ENCODE measurements at regions not wholly inside any gene's neighbourhood (a gene's known extent, or its start where the extent isn't known, plus 50 kb on each side); places are given as distances from the start of the nearest gene placed in this dataset.

DNA sequence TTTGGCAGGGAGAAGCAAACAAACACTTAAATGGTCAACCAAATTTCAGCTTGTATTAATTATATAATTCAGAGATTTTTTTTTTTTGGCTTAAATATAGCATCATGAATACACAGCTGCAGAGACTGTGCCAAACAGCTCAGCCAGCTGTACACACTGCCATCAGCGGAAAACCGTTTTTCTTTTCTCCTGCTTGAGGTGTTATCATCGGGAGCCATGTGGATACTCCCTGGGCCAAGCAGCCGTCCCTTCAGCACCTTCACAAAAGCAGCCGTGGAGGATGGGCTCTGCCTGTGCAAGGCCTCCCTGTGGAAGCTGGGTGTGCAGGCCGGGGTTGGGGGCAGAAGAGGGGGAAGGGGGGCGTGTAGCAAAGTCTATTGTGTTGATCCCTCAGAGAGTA is 85.0 kb downstream of the NUF2 start:
- no peak for DNase-seq

DNA sequence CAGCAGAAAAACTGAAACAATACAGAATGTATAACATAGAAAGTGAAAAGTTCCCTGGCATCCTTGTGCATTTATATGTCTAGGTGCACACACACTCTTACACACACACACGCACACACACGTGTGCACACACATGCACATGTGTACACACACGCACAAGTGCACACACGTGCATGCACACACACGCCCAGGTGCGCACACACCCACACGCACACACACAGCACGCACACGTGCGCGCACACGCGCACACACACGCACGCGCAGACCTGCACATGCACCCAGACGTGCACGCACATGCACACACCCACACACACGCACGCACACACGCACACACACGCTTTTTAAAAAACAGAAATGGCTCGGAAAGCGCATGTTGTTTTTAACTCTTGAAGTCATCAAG is 86.5 kb downstream of the NUF2 start:
- no peak for DNase-seq

DNA sequence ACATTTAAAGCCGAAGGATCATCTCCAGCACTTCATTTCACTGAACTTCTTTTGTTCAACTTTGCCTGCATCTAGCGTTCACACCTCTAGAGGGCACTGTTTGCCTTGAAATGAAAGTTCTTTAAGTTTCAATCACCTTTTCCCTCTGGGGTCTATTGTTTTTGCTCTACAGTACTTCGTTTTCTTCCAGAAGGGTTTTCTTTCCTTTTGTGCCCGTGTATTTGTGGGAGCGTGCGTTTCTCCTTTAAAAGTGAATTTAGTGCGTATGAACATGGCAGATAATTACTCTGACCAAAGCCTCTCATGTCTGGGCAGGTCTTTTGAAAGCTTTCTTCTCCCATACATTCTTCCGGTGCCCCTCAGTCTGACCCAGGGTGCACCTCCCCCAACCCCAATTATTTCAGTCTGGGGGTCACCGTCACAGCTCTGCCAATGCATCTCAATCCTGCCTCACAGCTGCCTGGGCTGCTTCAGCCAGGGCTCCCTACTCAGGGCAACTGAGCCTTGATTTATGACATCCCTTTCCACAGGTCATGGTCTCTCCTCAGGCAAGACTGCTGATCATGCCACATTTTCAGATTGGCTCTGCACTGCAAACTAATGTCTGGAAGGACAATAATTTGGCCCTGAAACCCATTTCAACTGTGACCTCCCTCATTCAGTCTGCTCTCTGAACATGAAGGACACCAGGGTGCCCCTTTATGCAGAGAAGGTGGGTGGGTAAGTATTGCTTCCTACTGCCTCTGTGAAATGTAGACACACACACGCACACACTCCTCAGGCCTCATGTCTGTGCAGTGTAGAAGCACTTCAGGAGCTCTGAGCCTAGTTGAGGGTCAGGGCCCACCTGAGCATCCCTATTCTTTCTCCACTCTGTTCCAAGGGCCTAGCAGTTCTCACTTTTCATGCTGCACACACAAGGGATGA is 88.6 kb downstream of the NUF2 start:
- DNase-seq = peak; percentile 46 to 59 (median 56)

DNA sequence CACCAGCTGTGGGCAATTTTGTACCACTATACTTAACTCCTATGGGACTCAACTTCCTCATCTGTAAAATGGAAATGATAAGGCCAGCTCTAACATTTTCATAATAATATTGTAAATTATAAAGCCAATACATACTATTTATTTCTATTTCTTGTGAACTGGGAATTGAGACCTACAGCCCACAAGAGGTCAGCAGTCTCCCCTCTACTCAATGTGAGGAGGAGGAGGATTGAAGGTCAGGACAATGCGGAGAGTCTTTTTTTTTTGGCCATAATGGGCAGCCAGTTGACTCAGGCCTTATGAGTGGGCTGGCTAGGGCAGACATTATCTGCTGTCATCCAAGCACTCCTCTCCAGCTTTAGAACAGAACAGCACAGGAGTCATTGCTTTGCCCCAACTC is 90.5 kb downstream of the NUF2 start:
- DNase-seq = no peak

DNA sequence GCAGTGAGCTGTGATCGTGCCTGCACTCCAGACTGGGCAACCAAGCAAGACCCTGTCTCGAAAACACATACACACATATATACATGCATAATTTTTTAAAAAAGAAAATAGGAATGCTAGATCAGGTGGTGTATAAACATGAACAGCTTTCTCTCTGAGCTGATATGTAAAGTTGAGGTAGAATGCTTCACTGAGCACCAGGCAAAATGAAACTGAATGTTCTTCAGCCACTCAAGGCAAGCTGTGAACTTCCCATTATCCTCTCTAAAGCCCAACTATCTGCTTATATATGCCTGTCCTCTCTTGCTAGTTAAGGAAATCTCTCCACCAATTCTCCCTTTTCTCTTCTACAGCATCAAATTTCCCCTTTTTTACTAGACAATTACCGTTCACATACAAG is 93.0 kb downstream of the NUF2 start:
- no peak for DNase-seq

DNA sequence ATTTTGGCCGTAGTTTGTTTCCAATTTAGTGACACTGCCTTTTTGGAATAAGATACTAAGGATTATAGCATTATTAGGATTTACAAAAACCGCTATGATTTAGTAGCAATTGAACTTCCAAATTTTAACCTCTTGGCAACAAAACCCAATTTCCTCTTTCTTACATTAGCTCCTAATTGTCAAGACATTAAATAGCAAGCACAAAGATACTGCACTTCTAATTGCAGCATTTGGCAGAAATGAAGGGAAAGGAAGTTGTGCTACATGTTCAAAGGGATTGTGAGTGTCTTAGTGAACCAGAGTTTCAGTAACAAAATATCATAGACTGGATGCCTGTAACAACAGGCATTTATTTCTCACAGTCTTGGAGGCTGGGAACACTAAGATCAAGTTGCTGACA is 99.9 kb downstream of the NUF2 start:
- DNase-seq = no peak

DNA sequence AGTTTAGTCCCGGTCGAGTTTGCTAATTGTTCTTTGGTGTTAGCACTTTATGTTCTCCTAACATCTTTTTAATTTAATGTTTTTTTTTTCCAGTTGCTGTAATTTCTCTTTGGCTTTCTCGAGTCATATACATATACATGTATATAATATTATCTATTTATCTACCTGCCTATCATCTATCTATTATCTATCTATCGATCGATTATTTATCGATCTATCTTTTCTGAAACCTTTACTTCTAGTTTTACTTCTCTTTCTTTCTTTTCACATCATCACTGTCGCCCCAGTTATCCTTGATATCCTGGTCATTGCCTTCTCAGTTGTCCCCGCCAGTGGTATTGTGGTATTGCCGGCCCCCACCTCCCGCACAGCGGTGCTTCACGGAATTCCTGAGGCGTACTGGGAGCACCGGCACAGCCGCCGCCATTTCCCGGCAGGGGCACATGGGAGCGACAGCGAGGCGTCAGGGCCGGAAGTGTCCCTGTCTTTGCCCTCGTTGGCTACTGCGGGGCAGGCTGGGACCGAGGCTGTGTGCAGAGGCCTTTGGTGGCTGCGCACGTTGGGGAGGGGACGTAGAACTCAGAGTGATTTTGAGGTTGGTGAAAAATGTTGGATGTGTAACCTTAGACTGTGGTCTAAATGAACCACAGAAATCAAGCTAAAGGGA is 101.1 kb downstream of the NUF2 start:
- no peak for DNase-seq

DNA sequence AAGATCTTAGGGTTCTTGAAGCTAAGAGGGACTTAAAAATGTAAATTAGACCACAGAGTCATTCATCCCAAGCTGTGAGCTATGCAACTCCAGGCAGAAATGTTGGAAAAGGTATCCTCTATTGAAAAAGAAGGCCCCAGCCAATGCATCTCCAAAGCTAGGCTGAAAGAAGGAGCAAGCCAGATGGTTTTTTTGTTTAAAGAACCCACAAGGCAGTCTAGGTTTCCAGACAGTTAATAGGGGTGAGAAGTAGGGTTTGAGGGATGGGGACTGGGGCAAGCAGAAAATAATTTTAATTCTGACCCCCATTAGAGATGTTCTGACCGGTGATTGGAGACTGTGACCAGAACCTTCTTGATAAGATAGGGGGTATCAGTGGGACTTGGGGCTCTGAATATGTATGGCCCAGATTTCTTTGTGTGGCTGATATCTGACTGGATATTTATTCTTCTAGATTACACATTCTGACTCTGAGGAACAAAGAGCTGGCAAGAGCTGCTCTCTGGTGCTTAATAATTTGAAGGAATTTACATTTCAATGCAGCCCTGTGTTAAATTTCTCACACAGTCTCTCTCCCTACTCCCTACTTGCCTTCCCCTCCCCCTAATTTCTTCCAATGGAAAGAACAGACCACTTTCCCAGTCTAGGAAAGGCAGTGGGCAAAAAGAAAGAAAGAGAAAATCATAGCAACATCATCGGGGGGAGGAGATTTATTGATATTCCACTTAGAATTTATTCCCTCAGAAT is 104.9 kb downstream of the NUF2 start:
- no peak for DNase-seq

DNA sequence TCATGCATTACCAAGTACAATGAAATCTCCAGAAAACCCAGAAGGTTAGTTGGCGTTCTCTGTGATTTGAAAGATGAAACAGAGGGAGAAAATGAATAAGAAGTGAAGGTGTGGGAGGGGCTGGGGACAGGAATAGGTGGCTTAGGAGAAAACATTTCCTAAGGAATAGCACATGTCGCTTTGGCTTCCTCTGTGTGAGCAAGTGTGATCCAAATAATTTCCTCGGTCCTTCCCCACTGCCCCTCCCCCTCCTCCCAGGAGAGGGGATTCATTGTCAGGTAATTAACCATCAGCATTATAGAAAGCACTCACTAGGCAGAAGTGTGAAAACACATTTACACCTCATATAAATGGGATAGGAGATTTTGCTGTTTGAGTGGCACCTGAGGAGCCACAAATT is 105.5 kb downstream of the NUF2 start:
- no peak for DNase-seq

DNA sequence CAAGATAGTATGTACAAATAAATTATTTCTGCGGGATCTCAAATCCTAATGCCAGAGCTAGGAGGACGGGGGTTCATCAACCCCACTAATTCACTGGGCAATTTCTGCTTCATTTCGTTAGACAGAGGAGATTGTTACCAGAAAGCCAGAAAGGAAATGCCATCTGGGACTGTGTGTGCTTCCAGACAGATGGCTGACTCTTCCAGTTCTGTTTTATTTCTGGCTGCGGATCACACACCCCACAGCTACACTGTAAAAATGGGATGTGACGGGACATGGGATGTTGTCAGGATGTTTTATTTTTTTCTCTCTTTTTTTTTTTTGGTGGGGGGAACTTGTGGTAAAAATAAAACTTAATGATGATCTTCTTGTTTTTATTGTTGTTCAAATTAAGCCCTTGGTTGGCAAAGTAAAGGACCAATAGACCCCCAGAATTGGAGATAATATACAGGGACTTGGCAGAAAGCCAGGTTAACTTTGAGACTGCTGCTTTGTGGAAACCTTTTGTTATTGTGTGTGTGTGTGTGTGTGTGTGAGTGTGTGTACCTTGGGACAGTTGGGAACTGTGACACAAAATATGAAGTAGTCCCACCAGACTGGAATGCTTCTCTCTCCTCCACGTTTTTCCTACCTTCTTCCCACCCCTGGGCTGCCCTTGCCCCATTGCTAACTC is 114.5 kb downstream of the NUF2 start:
- DNase-seq = no peak

DNA sequence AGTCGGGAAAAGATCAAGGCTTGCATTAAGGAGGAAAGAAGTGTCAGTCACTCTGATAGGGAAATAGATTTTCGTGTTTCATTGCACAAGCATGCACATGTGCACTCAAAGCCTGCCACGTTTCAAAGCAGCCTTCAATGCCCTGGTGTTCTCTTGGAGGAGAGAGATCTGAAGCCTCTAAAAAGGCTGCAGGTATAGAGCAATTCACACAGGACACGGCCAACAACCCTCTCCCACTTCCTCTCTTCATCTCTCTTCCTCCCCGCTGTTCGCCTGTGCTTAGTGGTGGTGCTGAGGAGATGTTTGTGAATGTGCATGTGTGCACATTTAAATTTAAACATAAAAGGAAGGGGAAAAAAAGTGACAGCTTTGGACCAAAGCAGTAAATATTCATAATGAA is 117.7 kb downstream of the NUF2 start:
- DNase-seq = no peak

DNA sequence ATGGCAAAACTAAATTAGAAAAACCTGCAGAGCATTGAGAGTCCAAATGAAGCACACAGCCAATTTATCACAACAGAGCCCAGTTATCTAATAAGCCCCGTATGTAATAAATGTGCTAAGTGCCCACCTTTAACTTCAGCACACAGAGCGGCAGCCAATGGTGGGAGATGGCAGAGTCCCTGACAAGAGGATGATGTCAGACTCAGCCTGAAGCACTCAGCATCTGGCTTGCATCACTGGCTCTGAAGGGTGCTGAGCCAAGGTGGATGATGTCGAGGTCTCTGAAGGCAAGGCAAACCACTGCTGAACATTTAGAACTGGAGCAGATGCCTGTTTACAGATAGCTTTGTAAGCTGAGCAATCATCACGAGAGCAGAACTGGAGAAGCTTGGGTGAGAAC is 118.3 kb downstream of the NUF2 start:
- DNase-seq = no peak

DNA sequence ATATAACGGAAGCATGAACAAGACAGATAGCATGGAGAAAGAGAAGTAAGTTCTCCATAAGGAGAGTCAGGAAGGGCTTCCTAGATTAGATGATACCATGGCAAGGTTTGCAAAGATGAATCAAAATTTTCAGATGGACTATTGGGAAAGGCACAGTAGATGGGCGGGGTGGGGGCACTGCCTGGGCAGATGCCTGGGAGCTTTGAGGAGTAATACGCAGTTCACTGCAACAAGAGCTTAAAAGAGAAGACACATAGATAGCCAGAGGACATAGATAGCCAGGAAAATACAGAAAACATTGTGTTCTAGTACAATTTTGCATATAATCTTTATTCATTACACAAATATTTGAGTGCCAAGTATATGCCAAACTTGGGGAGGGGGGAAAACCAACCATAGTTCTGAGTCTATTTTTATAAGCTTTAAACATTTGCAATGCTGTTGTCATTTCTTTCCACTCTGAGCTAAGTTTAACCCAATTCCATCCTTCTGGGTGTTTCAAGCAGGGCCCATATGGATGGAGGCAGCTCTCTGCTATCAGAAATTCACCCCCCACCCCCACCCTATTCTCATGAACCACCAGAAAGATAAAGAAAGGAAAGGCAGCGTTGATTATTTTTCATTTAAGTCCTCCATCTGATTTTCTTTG is 120.6 kb downstream of the NUF2 start:
- DNase-seq = no peak

DNA sequence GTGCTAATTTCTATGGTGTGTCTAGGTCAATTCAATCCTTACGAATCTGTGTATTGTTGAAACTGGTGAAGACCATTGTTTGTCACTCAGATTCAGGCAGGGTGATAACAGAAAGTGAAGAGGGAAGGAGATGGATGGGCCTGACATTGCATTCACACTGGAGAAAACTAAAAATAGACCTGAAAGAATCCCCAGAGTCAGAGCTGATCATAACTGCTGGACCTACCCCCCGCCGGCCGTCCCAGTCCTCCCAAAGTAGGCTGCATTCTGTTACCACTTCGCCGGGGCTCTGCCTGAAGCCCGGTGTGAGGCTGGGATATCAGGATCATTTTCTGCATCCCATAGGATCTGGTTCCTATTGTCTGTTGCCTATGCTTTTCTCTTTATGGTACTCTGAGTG is 121.1 kb downstream of the NUF2 start:
- DNase-seq = no peak

DNA sequence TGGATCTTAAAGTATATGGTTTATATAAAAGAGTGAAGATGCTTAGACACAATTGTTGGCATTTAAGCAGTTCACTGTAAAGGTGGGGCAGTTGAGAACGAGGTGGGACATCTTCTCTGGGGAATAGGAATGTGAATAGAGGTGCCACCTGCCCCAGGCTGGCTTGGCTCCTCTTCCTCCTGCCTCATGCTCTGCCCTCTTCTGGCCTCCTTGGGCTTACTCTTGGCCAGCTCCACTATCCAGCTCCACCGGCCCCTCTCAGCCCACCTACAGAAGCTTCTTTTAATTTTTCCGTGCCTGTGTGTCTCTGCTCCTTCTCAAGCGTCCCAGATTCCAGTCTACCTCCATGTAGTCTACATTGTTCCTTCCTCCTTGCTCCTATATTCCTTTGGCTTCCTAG is 122.1 kb downstream of the NUF2 start:
- no peak for DNase-seq

DNA sequence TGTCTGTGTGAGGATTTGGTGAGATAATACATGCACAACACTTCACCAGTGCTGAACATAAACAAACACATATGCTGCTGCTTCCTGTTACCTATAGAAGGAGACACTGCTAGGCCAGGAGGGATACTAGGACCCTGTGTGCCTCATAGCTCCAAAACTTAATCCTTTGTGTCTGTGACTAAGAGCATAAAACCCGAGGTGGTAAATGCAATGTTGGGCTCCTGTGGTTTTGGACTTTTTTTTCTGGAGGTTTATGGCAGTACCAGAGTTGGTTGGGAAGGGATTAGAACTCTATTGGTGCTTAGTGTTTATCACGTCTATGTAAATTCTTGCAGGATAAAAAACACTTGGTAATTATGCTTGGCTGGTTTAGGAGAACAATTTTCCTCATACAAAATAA is 122.9 kb downstream of the NUF2 start:
- DNase-seq = no peak

DNA sequence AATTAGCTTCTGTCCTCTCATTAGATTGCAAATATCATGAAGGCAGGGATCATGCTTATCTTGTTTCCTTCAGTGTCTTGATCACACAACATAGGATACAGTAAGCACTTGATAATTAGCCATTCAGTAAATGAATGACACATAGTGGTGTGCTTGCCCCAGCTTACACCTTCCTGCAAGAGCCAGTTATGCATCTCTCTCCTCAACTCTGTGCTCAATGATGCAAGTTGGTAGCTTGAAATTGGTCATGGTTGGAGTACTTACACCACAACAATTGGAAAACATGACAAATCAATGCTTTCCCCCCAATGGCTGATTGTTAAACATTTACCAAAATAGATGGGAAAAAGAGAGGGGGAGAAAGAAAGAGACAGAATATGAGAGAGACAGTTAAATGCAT is 129.2 kb downstream of the NUF2 start:
- DNase-seq = no peak

DNA sequence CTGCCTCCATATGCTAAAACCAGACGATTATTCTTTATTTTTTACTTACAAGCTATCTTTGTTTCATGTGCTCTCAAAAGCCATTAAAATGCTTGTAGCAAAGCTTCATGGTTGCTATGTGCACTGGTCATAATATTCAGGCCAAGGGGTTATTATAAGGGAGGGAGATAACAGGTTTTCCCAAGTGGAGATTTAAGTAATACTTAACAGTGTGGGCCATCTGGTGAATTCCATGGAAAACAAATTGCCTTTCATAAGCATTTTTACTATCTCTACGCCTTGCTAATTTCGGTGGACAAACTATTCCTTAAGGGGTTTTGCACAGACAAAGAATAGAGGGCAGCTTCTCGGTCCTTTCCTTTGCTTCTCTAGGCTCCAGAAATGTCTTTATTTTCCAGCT is 137.8 kb downstream of the NUF2 start:
- DNase-seq = no peak

DNA sequence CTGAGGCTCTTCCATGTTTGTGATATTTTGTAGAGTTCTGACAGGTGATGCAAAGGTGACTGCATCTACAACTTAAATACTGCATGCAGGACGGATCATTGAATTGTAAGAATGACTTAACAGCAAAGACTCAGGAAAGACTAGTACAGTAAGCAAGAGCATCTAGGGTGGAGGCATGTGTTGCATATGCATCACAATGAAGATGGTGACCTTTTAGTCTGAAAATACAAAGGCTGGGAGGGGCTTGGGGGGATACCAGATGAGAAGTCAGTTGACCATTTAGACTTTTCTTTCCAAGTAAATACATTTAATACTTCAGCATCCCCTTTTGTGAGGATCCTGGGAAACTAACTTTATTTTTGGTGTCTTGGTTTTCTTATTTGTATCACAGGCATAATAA is 145.5 kb downstream of the NUF2 start:
- no peak for DNase-seq

DNA sequence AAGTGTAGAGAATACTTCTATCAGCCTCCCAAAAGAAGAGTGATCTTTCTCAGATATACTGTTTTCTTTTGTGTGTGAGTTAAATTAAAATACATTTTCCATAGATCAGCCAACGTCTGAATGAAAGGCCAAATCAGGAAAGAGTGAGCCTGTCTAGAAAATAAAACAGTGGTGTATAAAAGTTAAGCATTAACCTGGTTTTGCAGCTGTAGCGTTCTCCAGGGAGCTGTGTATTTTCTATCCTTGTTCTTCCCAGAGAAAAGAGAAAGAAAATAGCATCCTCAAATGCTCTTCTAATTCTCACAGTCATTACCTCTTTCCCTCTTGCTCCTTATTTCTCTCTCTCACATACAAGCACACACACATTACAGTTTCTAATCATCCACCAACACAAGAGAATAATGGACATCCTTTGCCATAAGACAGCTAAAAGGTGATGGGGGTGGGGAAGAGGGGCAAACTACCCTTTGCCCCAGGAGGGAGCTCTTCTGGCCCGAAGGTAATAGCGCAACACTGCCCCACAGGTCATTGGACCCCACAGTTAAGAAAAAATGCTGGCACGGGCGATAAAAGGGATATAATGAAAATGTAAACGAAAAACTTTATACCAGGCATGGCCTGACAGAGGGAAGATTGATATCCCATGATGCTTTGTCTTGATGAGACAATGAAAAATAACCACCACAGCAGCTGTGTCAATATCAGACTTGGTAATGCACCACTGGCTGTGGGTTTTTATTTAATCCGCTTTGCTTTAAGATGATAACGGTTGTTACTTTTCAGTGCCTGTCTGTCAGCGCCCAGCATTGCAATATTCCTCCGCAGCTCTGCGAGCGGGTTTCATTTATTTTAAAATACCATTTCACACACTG is 150.3 kb downstream of the NUF2 start:
- DNase-seq = no peak

DNA sequence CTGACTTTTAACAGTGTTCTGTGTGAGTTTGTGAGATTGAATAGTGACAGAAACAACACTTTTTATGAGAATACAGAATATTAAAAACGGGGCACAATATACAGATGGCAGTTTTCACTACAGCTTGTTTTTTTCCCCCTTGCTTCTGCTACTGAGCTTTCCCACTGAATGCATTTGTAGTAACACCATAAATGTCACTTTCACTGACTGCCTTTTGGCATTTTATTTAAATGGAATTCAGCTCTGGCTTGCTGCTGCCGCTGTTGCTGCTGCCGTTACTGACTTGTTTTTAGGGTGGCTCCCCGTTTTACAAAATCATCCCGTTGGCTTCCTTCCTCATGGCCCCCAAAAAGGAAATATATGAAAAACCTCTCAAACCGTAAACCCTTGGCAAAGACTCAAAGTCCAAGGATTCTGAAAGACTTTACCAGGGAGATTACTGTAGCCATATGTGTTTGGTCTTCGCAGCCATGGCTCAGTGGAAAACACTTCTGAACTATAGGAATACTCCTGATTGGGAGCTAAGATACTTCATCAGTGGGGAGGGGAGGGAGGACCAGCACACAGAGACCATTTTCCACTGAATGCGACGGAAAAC is 151.0 kb downstream of the NUF2 start:
- DNase-seq = no peak
